Kidney (tissue), 13 donors: ENCODE measurements at regions not wholly inside any gene's neighbourhood (a gene's known extent, or its start where the extent isn't known, plus 50 kb on each side); places are given as distances from the start of the nearest gene placed in this dataset.

Source experiments
- DNase-seq, 5 donors: peaks; one replicate each; pipeline ENCODE4 v3.0.0-alpha.2; 2013 to 2020
- FAIRE-seq: peaks from 2 replicates; lab custom pipeline; 2012; peaks lifted over from hg19 to GRCh38; lab: Jason Lieb, UNC
- H3K27ac ChIP-seq, 2 donors: one replicate each; pipeline ENCODE4 v1.7.0; 2013; ENCODE audit warnings: low read depth in 2 of 2, low read length in 2 of 2, inconsistent platforms in 1 of 2
- H3K27me3 ChIP-seq: one replicate; pipeline ENCODE4 v1.7.1; 2013; ENCODE audit warnings: low read length, inconsistent platforms; ENCODE audit not compliant: control insufficient read depth, insufficient read depth
- H3K36me3 ChIP-seq, 3 donors: one replicate each; pipeline versions ENCODE4 v1.7.0 to v1.7.1; 2013; ENCODE audit warnings: low read length in 3 of 3, control low read depth in 1 of 3, inconsistent platforms in 1 of 3; ENCODE audit not compliant: insufficient read depth in 3 of 3, control insufficient read depth in 2 of 3
- H3K4me1 ChIP-seq, 3 donors: one replicate each; pipeline versions ENCODE4 v1.7.0 to v1.7.1; 2013; ENCODE audit warnings: low read length in 3 of 3, inconsistent platforms in 1 of 3, low read depth in 1 of 3; ENCODE audit not compliant: control insufficient read depth in 2 of 3, insufficient read depth in 2 of 3
- H3K4me3 ChIP-seq, 3 donors: one replicate each; pipeline versions ENCODE4 v1.7.0 to v1.8.1; 2013; ENCODE audit warnings: low read length in 3 of 3, control low read depth in 1 of 3, inconsistent platforms in 1 of 3
- H3K9ac ChIP-seq, 3 donors: one replicate each; pipeline versions ENCODE4 v1.7.0 to v1.7.1; 2013; ENCODE audit warnings: low read length in 3 of 3, control low read depth in 1 of 3, inconsistent platforms in 1 of 3
- H3K9me3 ChIP-seq, 3 donors: one replicate each; pipeline versions ENCODE4 v1.7.0 to v1.7.1; 2013; ENCODE audit warnings: low read length in 3 of 3, control low read depth in 1 of 3, inconsistent platforms in 1 of 3; ENCODE audit not compliant: control insufficient read depth in 2 of 3, insufficient read depth in 1 of 3
- intact Hi-C: fragments of 100-400 bp; cut with DNase I; formaldehyde crosslinking; loops from one replicate; pipeline ENCODE4 v1.11.1; 2022
- TF ChIP-seq, protein P1 (sequence below): IDR thresholded peaks from 3 replicates; pipeline ENCODE4 v1.5.1; 2012; ENCODE audit warnings: mild to moderate bottlenecking, moderate library complexity, borderline replicate concordance; ENCODE audit not compliant: insufficient read depth; ENCODE audit errors: extremely low read depth
- donor health status: control.
- donor health status: control.
- donor health status: control.
- donor health status: control.
- donor health status: control.
- donor health status: DM: yes; HTN: yes; CAD: no.
- donor health status: Normal renal cell carcinoma (clear cell type).

DNA sequence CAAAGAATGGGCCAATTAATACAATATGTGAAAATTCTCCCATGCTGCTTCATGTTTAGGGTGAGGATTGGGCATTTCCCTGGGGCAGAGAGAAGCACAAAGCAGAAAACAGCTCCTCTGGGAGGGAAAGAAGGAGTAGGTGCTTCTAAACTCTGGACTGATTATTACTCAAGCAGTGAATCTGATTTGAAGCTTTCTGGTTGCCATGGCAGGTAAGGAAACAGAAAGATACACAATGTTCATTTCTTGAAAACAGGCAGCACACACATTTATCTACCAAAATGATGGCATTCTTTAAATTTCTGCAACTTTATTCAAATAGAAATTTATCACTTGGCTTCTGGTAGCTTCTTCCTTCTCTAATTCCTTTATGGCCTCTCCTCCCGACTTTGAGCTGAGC is 305.4 kb upstream of the CHD6 start:
- FAIRE-seq (no peak), DNase-seq (peak in 2 of 5 donors; percentile 28 to 37)
- H3K9me3 ChIP-seq: no peaks in the 10 kb centered on the region
- H3K4me3 ChIP-seq: no peak overlapping the region
- intact Hi-C loops: no loop called here
- no peaks in the 10 kb centered on the region for H3K27me3 ChIP-seq
- no peak overlapping the region for H3K27ac ChIP-seq
- TF ChIP-seq, protein P1, sequence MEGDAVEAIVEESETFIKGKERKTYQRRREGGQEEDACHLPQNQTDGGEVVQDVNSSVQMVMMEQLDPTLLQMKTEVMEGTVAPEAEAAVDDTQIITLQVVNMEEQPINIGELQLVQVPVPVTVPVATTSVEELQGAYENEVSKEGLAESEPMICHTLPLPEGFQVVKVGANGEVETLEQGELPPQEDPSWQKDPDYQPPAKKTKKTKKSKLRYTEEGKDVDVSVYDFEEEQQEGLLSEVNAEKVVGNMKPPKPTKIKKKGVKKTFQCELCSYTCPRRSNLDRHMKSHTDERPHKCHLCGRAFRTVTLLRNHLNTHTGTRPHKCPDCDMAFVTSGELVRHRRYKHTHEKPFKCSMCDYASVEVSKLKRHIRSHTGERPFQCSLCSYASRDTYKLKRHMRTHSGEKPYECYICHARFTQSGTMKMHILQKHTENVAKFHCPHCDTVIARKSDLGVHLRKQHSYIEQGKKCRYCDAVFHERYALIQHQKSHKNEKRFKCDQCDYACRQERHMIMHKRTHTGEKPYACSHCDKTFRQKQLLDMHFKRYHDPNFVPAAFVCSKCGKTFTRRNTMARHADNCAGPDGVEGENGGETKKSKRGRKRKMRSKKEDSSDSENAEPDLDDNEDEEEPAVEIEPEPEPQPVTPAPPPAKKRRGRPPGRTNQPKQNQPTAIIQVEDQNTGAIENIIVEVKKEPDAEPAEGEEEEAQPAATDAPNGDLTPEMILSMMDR: no peak
- H3K4me1 ChIP-seq: no peaks in the 10 kb centered on the region
- no peaks in the 10 kb centered on the region for H3K36me3 ChIP-seq
- H3K9ac ChIP-seq: no peak overlapping the region

- Histone ChIP-seq H3K36me3 (no peaks in the 10 kb centered on the region), H3K27me3 (no peaks in the 10 kb centered on the region), H3K9ac (no peak overlapping the region), H3K27ac (no peak overlapping the region), H3K4me3 (no peak overlapping the region), H3K4me1 (no peaks in the 10 kb centered on the region), H3K9me3 (peaks cover 0 to 4% (median 0%) of the 10 kb centered on the region in 3 donors)
- intact Hi-C loops: no loop called here
- TF ChIP-seq, protein P1: no peak
- no peak for FAIRE-seq
- DNase-seq: no peak
These were observed 295.0 kb upstream of the CHD6 start for GRCh38 chr20:41913146-41913545.

GRCh38 chr20:41910558-41910957 is 292.4 kb upstream of the CHD6 start:
- H3K9me3 ChIP-seq: peaks cover 0 to 4% (median 0%) of the 10 kb centered on the region in 3 donors
- no peak for DNase-seq
- no peak for FAIRE-seq
- no peak overlapping the region for H3K9ac ChIP-seq
- H3K4me3 ChIP-seq: no peak overlapping the region
- no peaks in the 10 kb centered on the region for H3K27me3 ChIP-seq
- H3K4me1 ChIP-seq: no peaks in the 10 kb centered on the region
- intact Hi-C loops: no loop called here
- no peak overlapping the region for H3K27ac ChIP-seq
- TF ChIP-seq, protein P1: no peak
- no peaks in the 10 kb centered on the region for H3K36me3 ChIP-seq

DNA sequence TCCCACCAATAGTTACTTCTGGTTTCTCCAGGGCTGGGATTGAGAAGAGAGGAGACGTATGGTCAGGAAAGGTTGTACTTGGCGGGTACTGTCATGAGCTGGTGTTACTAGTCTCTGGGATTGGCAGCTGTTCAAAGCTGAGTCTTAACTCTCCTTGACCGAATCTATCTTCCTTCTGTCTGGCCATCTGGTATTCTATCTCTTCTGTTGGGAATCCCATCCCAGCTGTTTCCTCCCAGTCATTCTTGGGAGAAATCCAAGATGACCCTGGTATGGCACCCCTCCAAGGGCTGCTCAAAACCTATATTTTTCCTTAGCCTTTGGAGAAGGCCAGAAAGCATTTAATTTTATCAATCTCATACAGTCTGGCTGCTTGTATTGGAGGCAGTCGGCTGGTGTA is 287.0 kb upstream of the CHD6 start:
- peak in 1 of 5 donors; percentile 27 for DNase-seq
- no peak overlapping the region for H3K9ac ChIP-seq
- FAIRE-seq: no peak
- H3K27me3 ChIP-seq: no peaks in the 10 kb centered on the region
- no peaks in the 10 kb centered on the region for H3K36me3 ChIP-seq
- no peak overlapping the region for H3K27ac ChIP-seq
- TF ChIP-seq, protein P1: no peak
- no peak overlapping the region for H3K4me3 ChIP-seq
- H3K9me3 ChIP-seq: no peaks in the 10 kb centered on the region
- peaks cover 0 to 4% (median 0%) of the 10 kb centered on the region in 3 donors for H3K4me1 ChIP-seq
- intact Hi-C loops: no loop called here
